NCI-H187 treated with DMSO at 0.1 percent for 48 hours (cell line): ENCODE measurements at regions not wholly inside any gene's neighbourhood (a gene's known extent, or its start where the extent isn't known, plus 50 kb on each side); places are given as distances from the start of the nearest gene placed in this dataset.
"Not testable (repeated sequence)": the region's sequence is repeated elsewhere in the genome, so short reads cannot be mapped to it uniquely, and the experiment has no call there.

Experiments used
- DNase-seq: peaks from one replicate; lab custom pipeline; 2025; lab: John Stamatoyannopoulos, UW

DNA sequence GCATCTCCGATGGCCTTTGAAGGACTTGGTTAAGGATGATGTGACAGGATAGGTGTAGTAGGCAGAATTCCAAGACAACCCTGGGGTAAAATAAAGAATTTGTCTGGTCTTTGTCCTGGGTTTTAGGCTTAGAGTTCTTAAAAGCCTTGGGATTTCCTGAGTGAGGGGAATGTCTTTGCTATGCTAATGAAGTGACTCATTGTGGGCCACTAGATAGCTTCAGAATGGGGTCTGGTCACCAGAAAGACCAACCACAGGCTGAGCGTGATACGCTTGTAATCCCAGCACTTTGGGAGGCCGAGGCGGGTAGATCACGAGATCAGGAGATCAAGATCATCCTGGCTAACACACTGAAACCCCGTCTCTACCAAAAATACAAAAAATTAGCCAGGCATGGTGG lies 182.8 kb upstream of the TOX3 start:
- DNase-seq = no peak

DNA sequence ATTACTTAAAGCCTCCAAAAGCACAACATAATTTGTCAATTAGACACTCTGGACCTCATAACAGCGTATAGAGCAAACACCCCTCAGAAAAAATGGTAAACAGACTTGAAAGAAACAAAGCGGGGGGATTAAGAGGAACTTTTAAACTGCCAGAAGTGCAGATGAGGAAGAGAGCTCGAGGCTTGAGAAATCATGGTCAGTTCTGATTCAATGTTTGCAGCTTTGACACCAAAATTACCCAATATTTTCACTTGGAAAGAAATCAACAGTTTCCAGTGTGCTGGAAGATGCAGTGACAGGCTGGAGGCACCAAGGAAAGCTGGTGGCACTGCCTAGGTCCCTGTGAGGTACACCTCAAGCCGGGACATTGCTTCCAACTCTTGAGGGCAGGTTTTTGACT lies 180.9 kb upstream of the TOX3 start:
- no peak for DNase-seq

DNA sequence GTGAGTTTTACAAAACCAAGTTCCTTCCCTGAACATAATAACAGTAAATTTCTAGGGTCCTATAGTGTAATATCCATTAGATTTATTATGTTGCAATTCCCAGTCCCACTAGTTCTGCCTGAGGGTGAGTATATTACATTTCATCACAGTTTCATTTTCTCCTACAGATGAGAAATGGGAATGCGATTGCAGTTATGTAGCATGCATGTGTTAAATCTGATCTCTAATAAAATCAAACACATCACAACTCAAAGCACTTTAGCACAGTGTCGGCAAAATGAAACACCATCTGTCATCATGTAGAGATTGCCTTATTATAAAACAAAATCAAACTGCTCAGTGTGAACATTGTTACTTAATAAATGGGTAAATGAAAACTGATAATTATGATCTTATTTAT lies 180.5 kb upstream of the TOX3 start:
- no peak for DNase-seq

DNA sequence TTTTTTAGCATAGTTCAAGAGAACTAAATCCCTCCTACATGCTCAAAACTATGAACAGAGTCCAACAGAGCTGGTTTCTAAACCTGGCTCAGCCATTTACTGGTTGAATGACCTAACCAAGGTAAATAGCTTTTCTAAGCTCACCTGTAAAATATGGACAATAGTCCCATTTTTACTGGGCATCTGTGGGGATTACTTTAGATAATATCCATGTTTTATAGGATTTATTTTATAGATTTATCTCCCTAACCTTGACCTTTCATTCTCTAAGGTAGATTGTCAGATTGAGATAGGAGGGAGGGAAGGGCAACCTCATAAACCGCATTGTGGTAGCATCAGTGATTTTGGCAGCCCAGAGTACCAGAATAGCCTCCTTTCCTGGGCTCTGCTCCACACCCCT lies 178.5 kb upstream of the TOX3 start:
- no peak for DNase-seq

DNA sequence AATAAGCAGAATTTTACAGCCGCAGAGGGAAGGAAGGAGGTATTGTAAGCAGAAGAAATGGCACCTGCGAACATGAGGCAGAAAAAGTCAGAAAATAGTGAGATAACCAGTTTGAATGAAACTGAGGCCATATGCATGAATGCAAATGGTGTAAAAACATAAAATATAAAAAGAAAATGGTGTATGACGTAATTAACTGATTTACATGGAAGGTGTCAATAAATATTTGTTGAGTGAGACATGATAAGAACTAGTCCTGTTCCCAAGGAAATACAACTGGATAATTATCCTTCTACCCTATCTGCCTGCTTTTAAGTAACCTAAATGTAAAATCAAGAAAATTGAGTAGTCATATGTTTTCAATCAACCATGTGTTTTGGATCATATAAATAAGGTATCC lies 178.1 kb upstream of the TOX3 start:
- no peak for DNase-seq

DNA sequence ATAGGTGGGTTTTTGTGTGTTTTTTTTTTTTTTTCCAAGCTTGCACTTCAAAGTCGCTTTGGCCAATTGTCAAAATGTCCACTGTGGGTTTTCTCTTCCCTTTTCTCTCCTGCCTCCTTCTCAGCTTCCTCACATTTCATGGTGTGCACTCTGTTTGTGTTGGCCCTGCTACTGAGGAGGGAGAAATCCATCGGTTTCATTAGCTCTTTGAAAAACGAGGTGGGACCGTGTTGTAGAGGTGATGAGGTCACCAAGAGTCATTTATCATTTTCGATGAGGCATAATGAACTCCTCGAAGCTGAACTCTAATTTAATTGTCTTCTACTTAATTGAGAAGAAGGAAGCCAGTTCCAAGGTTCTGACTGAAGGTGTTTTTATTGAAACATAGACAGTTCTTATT lies 174.4 kb upstream of the TOX3 start:
- no peak for DNase-seq

DNA sequence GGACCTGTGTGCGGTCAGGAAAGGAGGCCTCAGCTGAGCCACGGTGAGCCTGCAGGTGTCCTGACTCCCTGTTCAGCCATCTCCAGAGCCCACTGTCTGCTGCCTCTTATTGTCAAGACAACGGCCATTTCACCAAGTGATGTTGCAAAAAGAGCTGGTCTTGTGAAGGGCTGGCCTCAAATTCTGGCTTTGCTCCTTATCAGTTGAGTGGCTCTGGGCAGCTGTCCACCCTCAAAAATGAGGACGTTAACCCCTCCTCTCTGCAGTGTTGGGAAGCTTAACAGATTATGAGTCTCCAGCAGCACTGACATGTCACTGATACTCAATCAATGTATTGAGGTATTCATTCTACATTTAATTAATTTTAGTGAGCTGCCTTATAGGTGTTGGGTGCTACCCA lies 171.1 kb upstream of the TOX3 start:
- no peak for DNase-seq

DNA sequence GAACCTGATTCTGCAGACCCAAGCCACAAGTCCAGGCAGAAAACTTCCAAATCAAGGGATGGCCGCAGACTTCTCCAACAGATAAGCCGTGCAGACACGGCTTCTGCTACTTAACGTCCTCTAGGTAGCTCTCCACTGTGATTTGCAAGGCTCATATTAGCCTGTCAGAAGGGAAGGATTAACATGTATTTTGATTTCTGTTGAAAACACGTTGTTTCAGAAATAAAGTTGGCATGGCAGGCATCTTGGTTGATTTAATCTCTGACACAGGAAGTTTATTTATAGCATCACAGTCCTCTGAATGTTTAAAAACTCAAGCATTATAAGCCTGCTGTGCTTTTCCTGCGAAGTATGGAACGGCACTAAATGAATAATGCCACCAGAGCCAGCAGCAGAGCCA lies 166.8 kb upstream of the TOX3 start:
- no peak for DNase-seq

DNA sequence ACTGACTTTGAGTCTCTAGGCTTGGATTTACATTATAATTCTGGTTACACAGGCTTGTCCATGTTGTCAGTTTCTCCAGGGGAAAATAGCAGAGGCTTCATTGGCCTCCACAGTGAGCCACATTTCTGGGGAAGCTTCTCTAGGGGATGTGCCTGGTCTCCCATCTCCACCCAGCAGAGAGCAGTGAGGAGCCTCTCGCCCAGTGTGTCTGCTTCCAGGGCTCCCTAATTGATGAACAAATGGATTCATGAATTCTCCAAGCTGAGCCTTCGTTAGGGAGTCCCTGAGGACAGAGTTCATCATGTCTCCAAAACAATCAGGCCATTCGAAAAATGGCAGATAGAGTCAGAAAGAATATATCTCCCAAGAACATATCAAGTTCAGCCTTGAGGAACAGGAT lies 162.4 kb upstream of the TOX3 start:
- DNase-seq = no peak

DNA sequence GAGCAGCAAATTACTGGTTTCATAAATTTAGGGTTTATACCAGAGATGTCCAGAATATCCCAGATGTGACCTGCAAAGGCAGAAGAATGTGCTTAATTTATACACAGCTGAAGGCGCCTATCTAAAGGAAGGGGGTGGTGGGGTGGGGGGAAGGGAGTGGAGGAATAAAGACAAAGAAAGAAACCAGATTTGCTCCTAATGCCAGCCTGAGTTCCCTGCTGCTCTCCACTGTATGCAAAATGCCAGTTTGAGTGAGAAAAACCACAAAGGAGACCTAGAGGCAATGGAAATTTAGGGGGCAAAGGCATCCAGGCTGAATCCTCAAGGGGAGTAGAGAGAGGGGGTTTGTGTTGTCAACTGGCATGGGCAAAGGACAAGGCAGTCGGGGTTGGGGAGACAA lies 161.5 kb upstream of the TOX3 start:
- DNase-seq = no peak

DNA sequence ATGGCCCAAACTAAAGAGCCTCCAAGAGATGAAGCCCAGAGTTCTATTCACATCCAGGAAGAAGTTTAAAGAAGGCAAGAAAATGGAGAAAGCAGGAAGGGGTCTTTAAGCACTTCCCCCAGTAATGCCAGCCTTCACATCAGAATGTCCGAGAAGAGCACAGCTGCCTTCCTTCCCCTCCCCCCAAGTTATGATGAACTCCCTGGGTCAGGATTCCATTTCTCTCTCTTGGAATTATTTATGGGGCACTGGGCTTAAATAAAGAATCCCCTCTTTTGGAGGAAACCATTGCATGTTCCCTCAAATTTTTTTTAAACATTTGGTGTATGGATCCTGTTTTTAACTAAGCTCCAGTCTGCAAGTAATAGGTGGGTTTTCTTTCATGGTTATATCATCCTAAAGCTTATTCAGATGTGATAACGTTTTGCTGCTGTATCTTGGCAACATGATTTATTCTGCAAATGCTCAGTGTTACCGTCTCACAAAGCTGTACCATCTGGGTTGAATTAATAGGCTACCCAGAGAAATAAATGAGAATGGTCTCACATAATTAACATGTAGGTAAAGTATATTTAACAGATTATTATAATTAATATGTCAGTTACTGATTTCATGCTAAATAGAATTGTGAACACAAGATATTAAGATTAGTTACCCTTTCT lies 160.9 kb upstream of the TOX3 start:
- no peak for DNase-seq

DNA sequence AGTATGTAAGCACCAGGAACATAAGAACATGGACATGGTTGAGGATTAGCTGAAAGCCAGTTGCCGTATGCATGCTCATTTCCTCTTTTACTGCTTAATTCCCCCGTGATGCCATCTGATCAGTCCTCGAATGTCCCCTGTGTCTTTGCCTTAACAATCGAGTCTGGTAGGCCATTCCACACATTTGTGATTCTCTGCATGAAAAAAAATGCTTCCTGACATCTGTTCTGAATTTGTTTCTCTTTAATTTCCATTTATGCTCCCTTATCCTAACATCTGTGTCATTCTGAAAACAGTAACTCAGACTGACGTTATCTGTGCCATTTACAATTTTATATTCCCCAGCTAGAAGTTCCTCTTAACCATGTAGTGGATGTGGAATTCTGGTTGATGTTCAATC lies 158.2 kb upstream of the TOX3 start:
- no peak for DNase-seq

DNA sequence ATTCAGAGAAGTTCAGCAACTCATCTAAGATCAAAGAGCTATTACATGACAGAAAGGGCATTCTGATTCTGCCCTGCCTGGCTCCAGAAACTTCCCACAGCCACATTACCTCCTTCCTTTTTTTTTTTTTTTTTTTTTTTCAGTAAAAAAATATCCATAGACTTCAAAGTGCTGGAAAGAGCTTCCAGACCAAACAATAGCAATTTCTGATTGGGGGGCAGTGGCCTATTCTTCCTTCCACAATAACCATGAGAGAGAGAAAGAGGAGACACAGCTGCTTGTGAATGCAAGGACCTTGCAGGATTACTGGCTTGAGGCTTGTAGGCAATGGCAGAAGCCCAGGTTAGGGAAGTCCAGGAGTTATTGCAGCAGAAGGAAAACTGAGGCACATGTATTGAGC lies 151.0 kb upstream of the TOX3 start:
- DNase-seq = no peak

DNA sequence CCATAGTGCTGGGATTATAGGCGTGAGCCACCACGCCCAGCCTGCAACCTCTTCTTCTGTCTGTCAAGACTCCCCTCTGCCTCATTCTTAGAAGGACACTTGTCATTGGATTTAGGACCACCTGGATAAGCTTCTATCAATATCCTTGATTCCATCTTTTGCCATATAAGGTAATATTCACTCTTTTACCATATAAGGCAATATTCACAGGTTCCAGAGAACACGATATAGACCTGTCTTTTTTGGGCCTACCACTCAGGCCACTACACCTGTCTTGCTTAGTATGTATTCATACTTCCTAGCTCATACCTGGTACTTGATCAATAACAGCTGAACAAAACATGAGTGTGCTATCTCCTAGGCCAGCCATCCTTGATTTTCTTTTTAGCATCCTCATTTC lies 149.2 kb upstream of the TOX3 start:
- no peak for DNase-seq

DNA sequence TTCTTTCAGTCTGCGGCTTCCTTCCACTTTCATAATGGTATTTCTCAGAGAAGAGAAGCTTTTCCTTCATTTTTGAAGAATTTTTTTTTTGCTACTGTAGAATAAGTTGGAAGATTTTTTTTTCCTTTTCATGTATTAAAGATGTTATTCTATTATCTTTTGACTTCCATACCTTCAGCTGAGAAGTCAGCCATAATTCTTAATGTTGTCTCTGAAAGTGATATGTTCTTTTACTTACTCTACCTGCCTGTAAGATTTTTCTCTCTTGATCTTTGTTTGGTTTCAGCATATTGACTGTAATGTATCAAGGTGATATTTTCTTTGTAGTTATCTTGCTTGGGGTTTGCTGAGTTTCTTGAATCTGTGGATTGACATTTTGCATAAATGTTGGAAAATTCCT lies 143.5 kb upstream of the TOX3 start:
- no peak for DNase-seq

DNA sequence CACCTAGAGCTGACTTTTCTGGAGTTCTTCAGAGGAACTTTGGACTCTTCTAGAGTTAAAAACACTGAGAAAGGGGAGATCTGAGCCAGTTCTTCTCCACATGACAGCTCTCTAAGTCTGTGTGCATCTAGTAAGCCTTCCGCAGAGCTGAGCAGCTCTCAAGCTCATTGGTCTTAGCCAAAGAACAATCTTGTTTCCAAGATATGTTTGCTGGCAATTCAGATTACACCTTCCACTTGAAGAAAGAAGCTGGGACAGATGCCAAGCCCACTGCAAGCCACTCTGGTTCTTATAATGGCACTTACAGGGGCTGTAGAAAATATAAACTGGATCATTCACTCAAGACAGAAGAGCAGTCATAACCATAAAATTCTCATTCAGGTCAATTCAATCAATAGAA lies 134.1 kb upstream of the TOX3 start:
- no peak for DNase-seq

DNA sequence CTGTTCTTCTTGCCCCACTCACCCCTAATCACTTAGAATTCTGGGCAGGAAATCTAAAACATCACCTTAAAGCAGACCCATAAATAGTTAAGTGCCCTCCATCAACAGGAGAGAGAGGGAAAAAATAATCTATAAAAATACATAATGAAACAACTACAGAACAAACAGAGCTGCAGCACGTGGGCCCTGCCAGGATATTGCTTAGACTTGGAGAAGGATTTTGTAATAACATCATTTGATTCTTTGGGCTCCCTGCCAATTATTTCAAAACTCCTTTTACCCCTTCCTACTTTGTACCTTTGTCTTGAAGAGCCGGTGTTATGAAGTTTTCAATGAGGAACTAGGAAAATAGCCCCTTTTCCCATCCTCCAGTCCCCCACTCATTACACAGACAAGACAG lies 130.6 kb upstream of the TOX3 start:
- no peak for DNase-seq

DNA sequence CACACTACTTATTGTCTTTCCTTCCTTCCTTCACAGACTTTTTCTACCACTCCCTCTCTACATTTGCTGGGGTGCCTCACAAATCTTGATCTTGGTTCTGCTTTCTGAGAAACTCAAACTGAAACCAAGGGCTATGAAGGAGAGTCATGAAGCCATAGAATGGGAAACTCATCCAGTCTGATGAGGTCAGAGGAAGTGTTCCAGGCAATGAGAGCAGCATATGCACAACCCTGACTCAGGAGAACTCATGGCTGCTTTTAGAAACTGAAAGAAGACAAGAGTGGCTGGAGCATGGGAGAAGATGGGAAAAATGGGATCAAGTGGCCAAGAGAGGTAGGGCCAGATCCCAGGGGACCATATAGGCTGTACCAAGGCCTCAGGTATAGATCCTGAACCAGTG lies 130.0 kb upstream of the TOX3 start:
- no peak for DNase-seq

DNA sequence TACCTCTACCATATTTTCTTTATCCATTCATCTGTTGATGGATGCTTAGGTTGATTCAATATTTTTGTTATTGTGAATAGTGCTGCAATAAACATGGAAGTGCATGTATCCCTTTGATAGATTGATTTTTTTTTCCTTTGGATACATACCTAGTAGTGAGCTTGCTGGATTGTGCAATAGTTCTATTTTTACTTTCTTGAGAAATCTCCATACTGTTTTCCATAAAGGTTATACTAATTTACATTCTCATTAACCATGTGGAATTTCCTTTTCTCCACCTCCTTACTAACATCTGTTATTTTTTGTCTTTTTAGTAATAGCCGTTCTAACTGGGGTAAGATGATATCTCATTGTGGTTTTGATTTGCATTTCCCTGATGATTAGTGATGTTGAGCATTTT lies 124.6 kb upstream of the TOX3 start:
- no peak for DNase-seq

DNA sequence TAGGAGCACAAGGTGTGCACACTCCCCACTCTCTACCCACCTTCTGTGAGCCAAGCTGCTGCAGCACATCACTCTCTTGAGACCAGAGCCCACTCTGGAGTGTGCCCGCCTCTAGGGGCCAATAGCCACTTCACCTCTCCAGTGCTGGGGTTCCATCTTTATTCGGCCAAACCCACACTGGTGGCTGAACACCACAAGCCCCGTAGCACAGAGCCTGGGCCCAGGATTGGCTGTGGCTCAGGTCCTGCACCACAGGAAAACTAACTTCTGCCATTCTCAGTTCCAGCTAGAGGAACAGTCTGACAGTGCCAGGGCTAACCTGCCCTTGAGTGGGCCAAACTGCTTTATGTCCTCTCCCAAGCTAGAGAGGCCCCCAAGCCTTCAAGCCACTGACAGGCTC lies 111.0 kb upstream of the TOX3 start:
- no peak for DNase-seq

DNA sequence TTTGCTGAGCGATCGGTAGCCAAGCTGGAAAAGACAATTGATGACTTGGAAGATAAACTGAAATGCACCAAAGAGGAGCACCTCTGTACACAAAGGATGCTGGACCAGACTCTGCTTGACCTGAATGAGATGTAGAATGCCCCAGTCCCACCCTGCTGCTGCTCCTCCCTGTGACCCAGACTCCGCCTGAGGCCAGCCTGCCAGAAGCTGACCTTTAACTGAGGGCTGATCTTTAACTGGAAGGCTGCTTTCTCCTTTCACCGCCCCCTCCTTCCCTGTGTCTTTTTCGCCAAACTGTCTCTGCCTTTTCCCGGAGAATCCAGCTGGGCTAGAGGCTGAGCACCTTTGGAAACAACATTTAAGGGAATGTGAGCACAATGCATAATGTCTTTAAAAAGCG lies 109.0 kb upstream of the TOX3 start:
- not testable (repeated sequence) for DNase-seq

DNA sequence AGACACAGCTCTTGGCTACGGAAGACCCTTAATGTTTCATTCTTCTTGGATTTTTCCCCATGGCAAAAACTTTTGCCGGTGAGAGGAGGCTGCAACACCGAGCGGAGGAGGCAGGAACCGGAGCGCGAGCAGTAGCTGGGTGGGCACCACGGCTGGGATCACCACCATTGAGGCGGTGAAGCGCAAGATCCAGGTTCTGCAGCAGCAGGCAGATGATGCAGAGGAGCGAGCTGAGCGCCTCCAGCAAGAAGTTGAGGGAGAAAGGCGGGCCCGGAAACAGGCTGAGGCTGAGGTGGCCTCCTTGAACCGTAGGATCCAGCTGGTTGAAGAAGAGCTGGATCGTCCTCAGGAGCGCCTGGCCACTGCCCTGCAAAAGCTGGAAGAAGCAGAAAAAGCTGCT lies 108.2 kb upstream of the TOX3 start:
- DNase-seq = not testable (repeated sequence)

DNA sequence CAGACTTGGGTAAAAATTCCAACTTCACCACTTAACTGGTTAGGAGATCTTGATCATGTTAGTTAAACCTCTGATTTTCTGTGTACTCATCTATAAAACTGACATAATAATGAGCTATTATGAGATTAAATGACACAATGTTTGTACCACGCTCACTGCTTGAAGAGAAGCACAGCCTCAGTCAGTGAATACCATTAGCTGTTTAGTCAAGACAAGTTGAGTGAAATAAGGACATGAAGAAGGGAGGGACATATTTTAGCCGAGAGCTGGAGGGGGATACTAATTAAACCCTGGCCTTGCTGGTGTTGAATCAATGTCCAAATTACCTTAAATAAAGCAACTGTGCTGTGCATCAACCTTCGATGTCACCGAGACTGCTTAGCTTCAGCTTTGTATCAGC lies 105.1 kb upstream of the TOX3 start:
- no peak for DNase-seq

DNA sequence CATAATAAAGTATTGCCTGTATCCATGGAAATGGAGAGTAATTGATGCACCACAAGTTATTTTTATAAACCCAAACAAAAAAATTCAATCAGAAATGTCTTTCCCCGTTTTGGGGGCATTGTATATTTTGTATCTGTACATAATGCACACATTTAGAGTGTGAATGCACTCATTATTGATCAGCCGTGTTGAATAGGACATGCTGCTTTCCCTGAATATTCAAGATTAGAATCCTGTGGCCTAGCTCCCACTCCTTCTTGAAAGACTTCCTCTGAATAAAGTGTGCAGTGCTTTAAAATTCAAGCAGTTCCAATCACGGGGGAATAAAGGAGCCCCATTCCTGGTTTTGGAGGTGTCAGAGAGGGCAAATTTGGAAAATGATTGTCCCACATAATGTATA lies 103.8 kb upstream of the TOX3 start:
- DNase-seq = no peak

DNA sequence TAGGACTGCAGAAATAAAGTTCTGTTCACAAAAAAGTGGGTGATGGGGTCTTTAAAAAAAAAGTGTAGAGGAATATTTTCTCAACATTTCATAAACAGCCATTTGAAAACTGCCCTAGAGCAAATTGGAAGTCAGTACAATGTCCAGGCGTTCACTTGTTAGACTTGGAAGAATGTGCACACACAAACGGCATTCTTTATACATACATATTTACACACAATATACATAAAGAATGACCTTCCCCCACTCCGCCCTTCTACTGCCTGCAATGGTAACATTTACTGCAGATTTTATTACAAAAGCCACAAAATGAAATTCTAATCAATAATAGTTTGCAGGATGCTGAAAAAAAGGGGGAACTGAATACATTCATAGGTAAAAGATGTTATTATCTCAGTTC lies 103.4 kb upstream of the TOX3 start:
- DNase-seq = no peak
